Panc1 (cell line): ENCODE measurements at regions not wholly inside any gene's neighbourhood (a gene's known extent, or its start where the extent isn't known, plus 50 kb on each side); places are given as distances from the start of the nearest gene placed in this dataset.

ENCODE experiments used
- POLR2AphosphoS5 ChIP-seq: IDR thresholded peaks from 2 replicates; pipeline ENCODE4 v1.6.1; 2012; ENCODE audit warnings: mild to moderate bottlenecking, low read depth, low read length, moderate library complexity
- SIN3A ChIP-seq: IDR thresholded peaks from 2 replicates; pipeline ENCODE4 v1.6.1; 2012; ENCODE audit warnings: low read depth, mild to moderate bottlenecking, low read length, moderate library complexity, borderline replicate concordance; ENCODE audit not compliant: insufficient read depth
- TCF7L2 ChIP-seq: IDR thresholded peaks from 2 replicates; pipeline ENCODE4 v1.6.1; 2011; ENCODE audit warnings: mild to moderate bottlenecking, low read depth, low read length, inconsistent platforms
- TF ChIP-seq, protein P1 (sequence below): fragments of 450-650 bp; IDR thresholded peaks from 2 replicates; pipeline ENCODE4 v1.5.1; 2017; ENCODE audit warnings: mild to moderate bottlenecking
- TF ChIP-seq, protein P2 (sequence below), 2 experiments: IDR thresholded peaks; 2 replicates each; pipeline ENCODE4 v1.6.1; 2011 to 2012; ENCODE audit warnings: low read depth in 2 of 2, control low read depth in 1 of 2, low read length in 1 of 2, mild to moderate bottlenecking in 1 of 2, moderate library complexity in 1 of 2; ENCODE audit not compliant: insufficient read depth in 1 of 2

DNA sequence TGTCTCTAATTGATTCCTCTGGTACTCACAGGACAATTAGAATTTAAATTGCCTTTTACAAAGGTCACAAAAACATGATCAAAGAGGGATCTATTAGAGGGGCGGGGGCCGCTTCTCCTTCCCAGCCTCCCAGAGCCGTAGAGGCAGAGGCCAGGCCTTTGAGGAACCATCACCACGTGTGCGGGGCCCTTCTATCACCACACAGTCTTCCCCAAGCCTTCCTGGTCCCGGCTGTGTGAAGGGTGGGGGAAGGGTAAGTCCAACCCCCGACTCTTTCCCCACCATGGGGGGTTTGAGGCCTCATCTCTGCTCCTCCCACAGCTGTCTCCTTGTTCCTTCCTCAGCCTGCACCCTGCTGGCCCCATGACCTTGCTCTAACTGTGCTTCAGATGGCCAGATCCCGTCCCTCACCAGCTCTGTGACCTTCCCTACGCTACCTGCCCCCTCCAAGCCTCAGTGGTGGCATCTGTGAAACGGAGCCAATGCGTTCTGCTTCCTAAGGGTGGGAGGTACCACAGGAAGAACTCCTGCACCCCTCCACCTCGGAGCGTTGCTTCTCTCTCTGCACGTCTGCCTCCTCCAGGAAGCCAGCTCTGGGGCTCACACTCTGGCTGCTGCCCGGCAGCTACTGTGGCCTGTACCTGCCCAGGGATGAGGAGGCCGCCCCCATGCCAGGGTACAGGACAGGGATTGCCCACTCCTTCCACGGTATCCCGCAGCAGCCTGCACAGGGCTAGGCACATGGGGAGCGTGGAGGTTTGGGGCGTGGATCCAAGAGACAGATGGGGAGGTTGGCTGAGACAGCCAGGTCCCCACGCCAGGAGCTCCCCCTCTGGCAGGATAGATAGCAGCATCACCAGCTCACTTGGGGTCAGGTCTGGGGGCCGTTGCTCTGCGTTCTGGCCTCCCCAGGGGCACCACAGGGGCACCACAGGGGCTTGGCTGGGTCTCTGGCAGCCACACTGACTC, 83.8 kb downstream of the LINGO1 start:
- TF ChIP-seq, protein P1, sequence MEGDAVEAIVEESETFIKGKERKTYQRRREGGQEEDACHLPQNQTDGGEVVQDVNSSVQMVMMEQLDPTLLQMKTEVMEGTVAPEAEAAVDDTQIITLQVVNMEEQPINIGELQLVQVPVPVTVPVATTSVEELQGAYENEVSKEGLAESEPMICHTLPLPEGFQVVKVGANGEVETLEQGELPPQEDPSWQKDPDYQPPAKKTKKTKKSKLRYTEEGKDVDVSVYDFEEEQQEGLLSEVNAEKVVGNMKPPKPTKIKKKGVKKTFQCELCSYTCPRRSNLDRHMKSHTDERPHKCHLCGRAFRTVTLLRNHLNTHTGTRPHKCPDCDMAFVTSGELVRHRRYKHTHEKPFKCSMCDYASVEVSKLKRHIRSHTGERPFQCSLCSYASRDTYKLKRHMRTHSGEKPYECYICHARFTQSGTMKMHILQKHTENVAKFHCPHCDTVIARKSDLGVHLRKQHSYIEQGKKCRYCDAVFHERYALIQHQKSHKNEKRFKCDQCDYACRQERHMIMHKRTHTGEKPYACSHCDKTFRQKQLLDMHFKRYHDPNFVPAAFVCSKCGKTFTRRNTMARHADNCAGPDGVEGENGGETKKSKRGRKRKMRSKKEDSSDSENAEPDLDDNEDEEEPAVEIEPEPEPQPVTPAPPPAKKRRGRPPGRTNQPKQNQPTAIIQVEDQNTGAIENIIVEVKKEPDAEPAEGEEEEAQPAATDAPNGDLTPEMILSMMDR: no peak
- TF ChIP-seq POLR2AphosphoS5 (no peak), SIN3A (no peak), TCF7L2 (no peak)
- TF ChIP-seq, protein P2, sequence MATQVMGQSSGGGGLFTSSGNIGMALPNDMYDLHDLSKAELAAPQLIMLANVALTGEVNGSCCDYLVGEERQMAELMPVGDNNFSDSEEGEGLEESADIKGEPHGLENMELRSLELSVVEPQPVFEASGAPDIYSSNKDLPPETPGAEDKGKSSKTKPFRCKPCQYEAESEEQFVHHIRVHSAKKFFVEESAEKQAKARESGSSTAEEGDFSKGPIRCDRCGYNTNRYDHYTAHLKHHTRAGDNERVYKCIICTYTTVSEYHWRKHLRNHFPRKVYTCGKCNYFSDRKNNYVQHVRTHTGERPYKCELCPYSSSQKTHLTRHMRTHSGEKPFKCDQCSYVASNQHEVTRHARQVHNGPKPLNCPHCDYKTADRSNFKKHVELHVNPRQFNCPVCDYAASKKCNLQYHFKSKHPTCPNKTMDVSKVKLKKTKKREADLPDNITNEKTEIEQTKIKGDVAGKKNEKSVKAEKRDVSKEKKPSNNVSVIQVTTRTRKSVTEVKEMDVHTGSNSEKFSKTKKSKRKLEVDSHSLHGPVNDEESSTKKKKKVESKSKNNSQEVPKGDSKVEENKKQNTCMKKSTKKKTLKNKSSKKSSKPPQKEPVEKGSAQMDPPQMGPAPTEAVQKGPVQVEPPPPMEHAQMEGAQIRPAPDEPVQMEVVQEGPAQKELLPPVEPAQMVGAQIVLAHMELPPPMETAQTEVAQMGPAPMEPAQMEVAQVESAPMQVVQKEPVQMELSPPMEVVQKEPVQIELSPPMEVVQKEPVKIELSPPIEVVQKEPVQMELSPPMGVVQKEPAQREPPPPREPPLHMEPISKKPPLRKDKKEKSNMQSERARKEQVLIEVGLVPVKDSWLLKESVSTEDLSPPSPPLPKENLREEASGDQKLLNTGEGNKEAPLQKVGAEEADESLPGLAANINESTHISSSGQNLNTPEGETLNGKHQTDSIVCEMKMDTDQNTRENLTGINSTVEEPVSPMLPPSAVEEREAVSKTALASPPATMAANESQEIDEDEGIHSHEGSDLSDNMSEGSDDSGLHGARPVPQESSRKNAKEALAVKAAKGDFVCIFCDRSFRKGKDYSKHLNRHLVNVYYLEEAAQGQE (IDR thresholded peaks at IDR 0.05; ENCODE audit: insufficient read depth in 1 of 2, low read depth in 2 of 2, low read length in 1 of 2): no peak
